Panc1 (cell line): ENCODE measurements at regions not wholly inside any gene's neighbourhood (a gene's known extent, or its start where the extent isn't known, plus 50 kb on each side); places are given as distances from the start of the nearest gene placed in this dataset.

Source experiments
- ATAC-seq: fragments of 200-7000 bp; cut with Tn5 transposase; 2 replicates; pipeline ENCODE4 v1.9.1; 2020; ENCODE audit warnings: mild to moderate bottlenecking, moderate library complexity
- BruUV-seq: library from RNA; stranded (reverse); fragments of 400-500 nt; replicated peaks from 2 replicates; lab custom pipeline; 2021; lab: Mats Ljungman, UMichigan
- CTCF ChIA-PET: fragments of 300-600 bp; sonication (Branson Sonifier 250); formaldehyde crosslinking; loops from one replicate; lab custom pipeline; 2022; ENCODE audit warnings: antibody characterized with exemption; lab: Charles Lee
- POLR2A ChIA-PET: fragments of 300-600 bp; sonication (Branson Sonifier 250); formaldehyde crosslinking; loops from one replicate; lab custom pipeline; 2022; ENCODE audit warnings: antibody characterized with exemption; lab: Charles Lee
- DNase-seq: peaks from one replicate; pipeline ENCODE4 v3.0.0-alpha.2; 2010; ENCODE audit warnings: low read depth, low spot score
- H3K27ac ChIP-seq: 2 replicates; pipeline ENCODE4 v1.5.1; 2011; ENCODE audit warnings: mild to moderate bottlenecking, low read length, inconsistent platforms
- H3K27me3 ChIP-seq: fragments of 200-500 bp; sonication (Bioruptor generic); 2 replicates; pipeline ENCODE4 v1.6.0; 2014; ENCODE audit warnings: low read length, inconsistent platforms; ENCODE audit not compliant: control insufficient read depth, insufficient read depth
- H3K36me3 ChIP-seq: fragments of 200-500 bp; sonication (Bioruptor generic); 2 replicates; pipeline ENCODE4 v1.5.1; 2014; ENCODE audit warnings: inconsistent platforms, mild to moderate bottlenecking, low read length, moderate library complexity; ENCODE audit not compliant: control insufficient read depth, insufficient read depth
- H3K4me1 ChIP-seq: 2 replicates; pipeline ENCODE4 v1.5.1; 2011; ENCODE audit warnings: inconsistent platforms, mild to moderate bottlenecking, low read length, moderate library complexity; ENCODE audit not compliant: control insufficient read depth, insufficient read depth
- H3K4me3 ChIP-seq, 2 experiments: 2 replicates each; pipeline ENCODE4 v1.5.1; 2011 to 2012; ENCODE audit warnings: low read depth in 2 of 2, low read length in 2 of 2, mild to moderate bottlenecking in 2 of 2, inconsistent platforms in 1 of 2, moderate library complexity in 1 of 2
- H3K9me3 ChIP-seq: fragments of 200-500 bp; sonication (Bioruptor generic); 2 replicates; pipeline ENCODE4 v1.5.1; 2014; ENCODE audit warnings: low read depth, mild to moderate bottlenecking, inconsistent platforms, low read length, moderate library complexity; ENCODE audit not compliant: control insufficient read depth, insufficient read depth
- POLR2AphosphoS5 ChIP-seq: IDR thresholded peaks from 2 replicates; pipeline ENCODE4 v1.6.1; 2012; ENCODE audit warnings: mild to moderate bottlenecking, low read depth, low read length, moderate library complexity
- SIN3A ChIP-seq: IDR thresholded peaks from 2 replicates; pipeline ENCODE4 v1.6.1; 2012; ENCODE audit warnings: low read depth, mild to moderate bottlenecking, low read length, moderate library complexity, borderline replicate concordance; ENCODE audit not compliant: insufficient read depth
- TCF7L2 ChIP-seq: IDR thresholded peaks from 2 replicates; pipeline ENCODE4 v1.6.1; 2011; ENCODE audit warnings: mild to moderate bottlenecking, low read depth, low read length, inconsistent platforms
- in situ Hi-C: cut with HindIII; loops from 2 replicates; pipeline ENCODE4 v1.10.0; 2016; ENCODE audit warnings: low sequenced_read_pairs, low pct_unique_long_range_greater_than_20kb
- intact Hi-C: fragments of 100-400 bp; cut with micrococcal nuclease; formaldehyde crosslinking; loops from one replicate; pipeline ENCODE4 v1.10.0; 2022; ENCODE audit not compliant: unreplicated experiment
- TF ChIP-seq, protein P1 (sequence below), 2 experiments: IDR thresholded peaks; 2 replicates each; pipeline ENCODE4 v1.6.1; 2011 to 2012; ENCODE audit warnings: low read depth in 2 of 2, control low read depth in 1 of 2, low read length in 1 of 2, mild to moderate bottlenecking in 1 of 2, moderate library complexity in 1 of 2; ENCODE audit not compliant: insufficient read depth in 1 of 2
- TF ChIP-seq, protein P2 (sequence below): fragments of 450-650 bp; IDR thresholded peaks from 2 replicates; pipeline ENCODE4 v1.5.1; 2017; ENCODE audit warnings: mild to moderate bottlenecking

DNA sequence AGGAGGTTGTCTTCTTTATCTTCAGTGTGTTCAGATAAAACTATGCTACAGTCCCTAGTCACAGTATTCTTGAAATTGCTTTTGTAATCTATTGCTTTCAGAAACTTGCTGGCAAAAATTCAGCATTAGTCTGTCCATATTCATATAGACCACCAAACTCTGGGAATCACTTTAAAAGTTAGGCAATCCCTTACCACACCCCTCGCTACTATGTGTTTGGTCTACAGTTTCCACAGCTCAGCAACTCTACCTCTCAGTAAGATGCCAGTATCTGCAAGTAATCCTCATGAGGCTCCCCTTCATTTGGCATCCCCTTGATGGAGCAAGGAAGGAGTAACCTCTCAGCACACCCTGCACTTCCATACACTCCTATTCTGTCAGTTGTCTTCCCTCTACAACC, 1706.6 kb upstream of the CELF4 start:
- TF ChIP-seq POLR2AphosphoS5 (no peak), TCF7L2 (no peak)
- Histone ChIP-seq H3K36me3 (no peaks in the 10 kb centered on the region), H3K9me3 (no peaks in the 10 kb centered on the region), H3K4me3 (no peak overlapping the region), H3K27me3 (no peaks in the 10 kb centered on the region), H3K27ac (no peak overlapping the region), H3K4me1 (no peaks in the 10 kb centered on the region)
- in situ Hi-C loops, result no loop called here
- BruUV-seq, result no TSS peak
- intact Hi-C loops, result no loop called here
- POLR2A ChIA-PET, result no interaction called here
- no peak for DNase-seq
- no peak for ATAC-seq
- CTCF ChIA-PET, result no interaction called here

DNA sequence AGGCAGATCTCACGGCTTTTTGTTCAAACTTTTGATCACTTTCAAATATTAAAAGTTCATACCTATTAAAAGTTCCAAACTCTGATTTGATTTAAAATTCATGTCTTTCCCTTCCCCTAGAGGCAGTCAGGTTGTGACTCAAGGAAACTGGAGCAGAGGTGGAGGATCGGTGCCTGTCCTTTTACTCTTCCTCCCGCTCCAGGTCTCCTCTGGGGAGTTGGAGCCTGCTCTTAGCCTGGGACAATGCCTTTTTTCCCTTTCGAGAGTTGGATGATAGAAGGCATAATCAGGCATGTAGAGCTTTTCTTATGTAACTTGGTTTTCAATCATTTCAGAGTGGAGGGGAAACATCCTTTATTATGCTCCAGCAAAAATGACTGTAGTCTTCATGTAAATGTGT, 1706.1 kb upstream of the CELF4 start:
- ChIA-PET CTCF (no interaction called here), POLR2A (no interaction called here)
- Histone ChIP-seq H3K36me3 (no peaks in the 10 kb centered on the region), H3K27ac (no peak overlapping the region), H3K4me3 (no peak overlapping the region), H3K9me3 (no peaks in the 10 kb centered on the region), H3K27me3 (no peaks in the 10 kb centered on the region), H3K4me1 (no peaks in the 10 kb centered on the region)
- in situ Hi-C loops (no loop called here), intact Hi-C loops (no loop called here)
- no peak for DNase-seq
- no TSS peak for BruUV-seq
- TF ChIP-seq SIN3A (no peak), TCF7L2 (no peak), POLR2AphosphoS5 (no peak)
- TF ChIP-seq, protein P1, sequence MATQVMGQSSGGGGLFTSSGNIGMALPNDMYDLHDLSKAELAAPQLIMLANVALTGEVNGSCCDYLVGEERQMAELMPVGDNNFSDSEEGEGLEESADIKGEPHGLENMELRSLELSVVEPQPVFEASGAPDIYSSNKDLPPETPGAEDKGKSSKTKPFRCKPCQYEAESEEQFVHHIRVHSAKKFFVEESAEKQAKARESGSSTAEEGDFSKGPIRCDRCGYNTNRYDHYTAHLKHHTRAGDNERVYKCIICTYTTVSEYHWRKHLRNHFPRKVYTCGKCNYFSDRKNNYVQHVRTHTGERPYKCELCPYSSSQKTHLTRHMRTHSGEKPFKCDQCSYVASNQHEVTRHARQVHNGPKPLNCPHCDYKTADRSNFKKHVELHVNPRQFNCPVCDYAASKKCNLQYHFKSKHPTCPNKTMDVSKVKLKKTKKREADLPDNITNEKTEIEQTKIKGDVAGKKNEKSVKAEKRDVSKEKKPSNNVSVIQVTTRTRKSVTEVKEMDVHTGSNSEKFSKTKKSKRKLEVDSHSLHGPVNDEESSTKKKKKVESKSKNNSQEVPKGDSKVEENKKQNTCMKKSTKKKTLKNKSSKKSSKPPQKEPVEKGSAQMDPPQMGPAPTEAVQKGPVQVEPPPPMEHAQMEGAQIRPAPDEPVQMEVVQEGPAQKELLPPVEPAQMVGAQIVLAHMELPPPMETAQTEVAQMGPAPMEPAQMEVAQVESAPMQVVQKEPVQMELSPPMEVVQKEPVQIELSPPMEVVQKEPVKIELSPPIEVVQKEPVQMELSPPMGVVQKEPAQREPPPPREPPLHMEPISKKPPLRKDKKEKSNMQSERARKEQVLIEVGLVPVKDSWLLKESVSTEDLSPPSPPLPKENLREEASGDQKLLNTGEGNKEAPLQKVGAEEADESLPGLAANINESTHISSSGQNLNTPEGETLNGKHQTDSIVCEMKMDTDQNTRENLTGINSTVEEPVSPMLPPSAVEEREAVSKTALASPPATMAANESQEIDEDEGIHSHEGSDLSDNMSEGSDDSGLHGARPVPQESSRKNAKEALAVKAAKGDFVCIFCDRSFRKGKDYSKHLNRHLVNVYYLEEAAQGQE (IDR thresholded peaks at IDR 0.05; ENCODE audit: insufficient read depth in 1 of 2, low read depth in 2 of 2, low read length in 1 of 2), result no peak
- TF ChIP-seq, protein P2, sequence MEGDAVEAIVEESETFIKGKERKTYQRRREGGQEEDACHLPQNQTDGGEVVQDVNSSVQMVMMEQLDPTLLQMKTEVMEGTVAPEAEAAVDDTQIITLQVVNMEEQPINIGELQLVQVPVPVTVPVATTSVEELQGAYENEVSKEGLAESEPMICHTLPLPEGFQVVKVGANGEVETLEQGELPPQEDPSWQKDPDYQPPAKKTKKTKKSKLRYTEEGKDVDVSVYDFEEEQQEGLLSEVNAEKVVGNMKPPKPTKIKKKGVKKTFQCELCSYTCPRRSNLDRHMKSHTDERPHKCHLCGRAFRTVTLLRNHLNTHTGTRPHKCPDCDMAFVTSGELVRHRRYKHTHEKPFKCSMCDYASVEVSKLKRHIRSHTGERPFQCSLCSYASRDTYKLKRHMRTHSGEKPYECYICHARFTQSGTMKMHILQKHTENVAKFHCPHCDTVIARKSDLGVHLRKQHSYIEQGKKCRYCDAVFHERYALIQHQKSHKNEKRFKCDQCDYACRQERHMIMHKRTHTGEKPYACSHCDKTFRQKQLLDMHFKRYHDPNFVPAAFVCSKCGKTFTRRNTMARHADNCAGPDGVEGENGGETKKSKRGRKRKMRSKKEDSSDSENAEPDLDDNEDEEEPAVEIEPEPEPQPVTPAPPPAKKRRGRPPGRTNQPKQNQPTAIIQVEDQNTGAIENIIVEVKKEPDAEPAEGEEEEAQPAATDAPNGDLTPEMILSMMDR, result no peak
- no peak for ATAC-seq

DNA sequence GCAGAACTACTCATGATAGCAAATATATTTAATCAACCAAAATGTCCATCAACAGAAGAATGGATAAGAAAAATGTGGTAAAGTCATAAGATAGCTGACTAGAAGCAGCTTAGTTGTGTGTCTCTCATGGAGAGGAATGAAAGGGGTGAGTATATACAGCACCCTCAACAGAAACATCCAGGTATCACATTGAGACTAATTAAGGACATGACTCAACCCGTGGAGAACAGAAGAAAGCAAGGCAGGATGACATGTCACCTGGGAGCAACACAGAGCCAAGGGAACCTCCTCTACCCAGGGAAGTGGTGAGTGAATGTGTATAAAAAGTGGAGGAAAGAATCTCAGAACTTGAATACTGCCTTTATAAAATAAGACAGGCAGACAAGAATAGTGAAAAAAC, 1695.0 kb upstream of the CELF4 start:
- DNase-seq (no peak), ATAC-seq (no peak)
- BruUV-seq, result no TSS peak
- CTCF ChIA-PET, result no interaction called here
- POLR2A ChIA-PET, result no interaction called here
- H3K36me3 ChIP-seq, result no peaks in the 10 kb centered on the region
- in situ Hi-C loops (no loop called here), intact Hi-C loops (no loop called here)
- H3K4me1 ChIP-seq, result no peaks in the 10 kb centered on the region
- no peaks in the 10 kb centered on the region for H3K9me3 ChIP-seq
- H3K27ac ChIP-seq, result no peak overlapping the region
- no peaks in the 10 kb centered on the region for H3K27me3 ChIP-seq
- no peak overlapping the region for H3K4me3 ChIP-seq
- TF ChIP-seq, protein P1 (IDR thresholded peaks at IDR 0.05; ENCODE audit: insufficient read depth in 1 of 2, low read depth in 2 of 2, low read length in 1 of 2), result no peak
- TF ChIP-seq TCF7L2 (no peak), POLR2AphosphoS5 (no peak), SIN3A (no peak)
- TF ChIP-seq, protein P2, result no peak
